Muscle layer of colon (tissue), 2 donors: ENCODE measurements at regions not wholly inside any gene's neighbourhood (a gene's known extent, or its start where the extent isn't known, plus 50 kb on each side); places are given as distances from the start of the nearest gene placed in this dataset.

Experiments used
- H3K27ac ChIP-seq: one replicate; pipeline ENCODE4 v1.7.0; 2013; ENCODE audit warnings: low read depth, mild to moderate bottlenecking, low read length, moderate library complexity
- H3K27me3 ChIP-seq, 2 donors: one replicate each; pipeline ENCODE4 v1.7.0; 2013; ENCODE audit warnings: low read length in 2 of 2, mild to moderate bottlenecking in 2 of 2; ENCODE audit not compliant: insufficient read depth in 2 of 2, control insufficient read depth in 1 of 2
- H3K36me3 ChIP-seq: one replicate; pipeline ENCODE4 v1.7.0; 2013; ENCODE audit warnings: mild to moderate bottlenecking, low read length; ENCODE audit not compliant: insufficient read depth
- H3K4me1 ChIP-seq: one replicate; pipeline ENCODE4 v1.7.0; 2013; ENCODE audit warnings: mild to moderate bottlenecking, low read length; ENCODE audit not compliant: insufficient read depth
- H3K4me3 ChIP-seq, 2 donors: one replicate each; pipeline ENCODE4 v1.7.0; 2013; ENCODE audit warnings: low read length in 2 of 2, low read depth in 1 of 2, mild to moderate bottlenecking in 1 of 2, moderate library complexity in 1 of 2
- H3K9ac ChIP-seq: one replicate; pipeline ENCODE4 v1.7.0; 2013; ENCODE audit warnings: low read length
- H3K9me3 ChIP-seq: one replicate; pipeline ENCODE4 v1.7.0; 2013; ENCODE audit warnings: mild to moderate bottlenecking, low read length
- donor health status: abdominal sarcoma.
- donor health status: Adenocarcinoma of cecum.

- peaks cover 15% of the 10 kb centered on the region for H3K4me1 ChIP-seq
- H3K4me3 ChIP-seq, result no peak overlapping the region
- no peak overlapping the region for H3K9ac ChIP-seq
- no peak overlapping the region for H3K27ac ChIP-seq
- H3K36me3 ChIP-seq, result no peaks in the 10 kb centered on the region
- H3K27me3 ChIP-seq, result no peaks in the 10 kb centered on the region
- H3K9me3 ChIP-seq, result no peaks in the 10 kb centered on the region
Measured at GRCh38 chr5:23025629-23026233, 172.6 kb upstream of the CDH12 start.

- Histone ChIP-seq H3K9ac (no peak overlapping the region), H3K27me3 (no peaks in the 10 kb centered on the region), H3K4me1 (peaks cover 15% of the 10 kb centered on the region), H3K4me3 (no peak overlapping the region), H3K9me3 (no peaks in the 10 kb centered on the region), H3K27ac (no peak overlapping the region), H3K36me3 (no peaks in the 10 kb centered on the region)
Measured at GRCh38 chr5:23024470-23024869, 171.3 kb upstream of the CDH12 start.

- Histone ChIP-seq H3K4me3 (no peak overlapping the region), H3K36me3 (no peaks in the 10 kb centered on the region), H3K4me1 (no peaks in the 10 kb centered on the region), H3K9me3 (no peaks in the 10 kb centered on the region), H3K27me3 (no peaks in the 10 kb centered on the region), H3K9ac (no peak overlapping the region), H3K27ac (no peak overlapping the region)
Measured at GRCh38 chr5:23014825-23015224, 161.7 kb upstream of the CDH12 start.

- Histone ChIP-seq H3K27me3 (no peaks in the 10 kb centered on the region), H3K27ac (no peak overlapping the region), H3K9ac (no peak overlapping the region), H3K36me3 (no peaks in the 10 kb centered on the region), H3K9me3 (no peaks in the 10 kb centered on the region), H3K4me3 (no peak overlapping the region), H3K4me1 (no peaks in the 10 kb centered on the region)
Measured at GRCh38 chr5:23014266-23014665, 161.1 kb upstream of the CDH12 start.

- Histone ChIP-seq H3K27me3 (no peaks in the 10 kb centered on the region), H3K4me1 (no peaks in the 10 kb centered on the region), H3K36me3 (no peaks in the 10 kb centered on the region), H3K4me3 (peak overlapping the region in 1 of 2 donors; percentile 32), H3K9ac (no peak overlapping the region), H3K27ac (no peak overlapping the region), H3K9me3 (no peaks in the 10 kb centered on the region)
Measured at GRCh38 chr5:23013395-23013998, 160.4 kb upstream of the CDH12 start.

GRCh38 chr5:23012842-23013241 lies 159.7 kb upstream of the CDH12 start:
- Histone ChIP-seq H3K27me3 (no peaks in the 10 kb centered on the region), H3K9me3 (no peaks in the 10 kb centered on the region), H3K4me1 (no peaks in the 10 kb centered on the region), H3K9ac (no peak overlapping the region), H3K27ac (no peak overlapping the region), H3K4me3 (peak overlapping the region in 1 of 2 donors; percentile 32), H3K36me3 (no peaks in the 10 kb centered on the region)

- Histone ChIP-seq H3K36me3 (no peaks in the 10 kb centered on the region), H3K4me1 (no peaks in the 10 kb centered on the region), H3K9ac (no peak overlapping the region), H3K27me3 (no peaks in the 10 kb centered on the region), H3K27ac (no peak overlapping the region), H3K4me3 (no peak overlapping the region), H3K9me3 (no peaks in the 10 kb centered on the region)
Measured at GRCh38 chr5:23007762-23008161, 154.6 kb upstream of the CDH12 start.

GRCh38 chr5:23007236-23007635 lies 154.1 kb upstream of the CDH12 start:
- Histone ChIP-seq H3K9me3 (no peaks in the 10 kb centered on the region), H3K27me3 (no peaks in the 10 kb centered on the region), H3K27ac (no peak overlapping the region), H3K36me3 (no peaks in the 10 kb centered on the region), H3K9ac (no peak overlapping the region), H3K4me1 (no peaks in the 10 kb centered on the region), H3K4me3 (no peak overlapping the region)

GRCh38 chr5:23001120-23001519 lies 148.0 kb upstream of the CDH12 start:
- Histone ChIP-seq H3K9me3 (no peaks in the 10 kb centered on the region), H3K4me1 (no peaks in the 10 kb centered on the region), H3K27me3 (no peaks in the 10 kb centered on the region)

GRCh38 chr5:22998774-22999173 lies 145.6 kb upstream of the CDH12 start:
- no peaks in the 10 kb centered on the region for H3K36me3 ChIP-seq

More at GRCh38 chr5:23001120-23001519, 148.0 kb upstream of the CDH12 start:
- Histone ChIP-seq H3K4me3 (no peak overlapping the region), H3K36me3 (no peaks in the 10 kb centered on the region), H3K27ac (no peak overlapping the region), H3K9ac (no peak overlapping the region)

GRCh38 chr5:22998362-22998761 lies 145.2 kb upstream of the CDH12 start:
- H3K9me3 ChIP-seq, result no peaks in the 10 kb centered on the region

More at GRCh38 chr5:22998774-22999173, 145.6 kb upstream of the CDH12 start:
- H3K4me1 ChIP-seq, result no peaks in the 10 kb centered on the region
- no peaks in the 10 kb centered on the region for H3K27me3 ChIP-seq
- no peak overlapping the region for H3K9ac ChIP-seq
- no peak overlapping the region for H3K4me3 ChIP-seq
- H3K27ac ChIP-seq, result no peak overlapping the region
- H3K9me3 ChIP-seq, result no peaks in the 10 kb centered on the region

GRCh38 chr5:22988937-22989336 lies 135.8 kb upstream of the CDH12 start:
- H3K4me1 ChIP-seq, result no peaks in the 10 kb centered on the region
- H3K9ac ChIP-seq, result no peak overlapping the region
- no peaks in the 10 kb centered on the region for H3K36me3 ChIP-seq
- no peak overlapping the region for H3K4me3 ChIP-seq
- H3K9me3 ChIP-seq, result no peaks in the 10 kb centered on the region
- H3K27me3 ChIP-seq, result no peaks in the 10 kb centered on the region
- H3K27ac ChIP-seq, result no peak overlapping the region

More at GRCh38 chr5:22998362-22998761, 145.2 kb upstream of the CDH12 start:
- Histone ChIP-seq H3K4me1 (no peaks in the 10 kb centered on the region), H3K27ac (no peak overlapping the region), H3K9ac (no peak overlapping the region), H3K4me3 (no peak overlapping the region), H3K27me3 (no peaks in the 10 kb centered on the region), H3K36me3 (no peaks in the 10 kb centered on the region)
